ENCODE measurements at regions not wholly inside any gene's neighbourhood (a gene's known extent, or its start where the extent isn't known, plus 50 kb on each side); places are given as distances from the start of the nearest gene placed in this dataset.
A peak's percentile ranks its signal among the peaks of the same experiment; 100 is the strongest.

DNA sequence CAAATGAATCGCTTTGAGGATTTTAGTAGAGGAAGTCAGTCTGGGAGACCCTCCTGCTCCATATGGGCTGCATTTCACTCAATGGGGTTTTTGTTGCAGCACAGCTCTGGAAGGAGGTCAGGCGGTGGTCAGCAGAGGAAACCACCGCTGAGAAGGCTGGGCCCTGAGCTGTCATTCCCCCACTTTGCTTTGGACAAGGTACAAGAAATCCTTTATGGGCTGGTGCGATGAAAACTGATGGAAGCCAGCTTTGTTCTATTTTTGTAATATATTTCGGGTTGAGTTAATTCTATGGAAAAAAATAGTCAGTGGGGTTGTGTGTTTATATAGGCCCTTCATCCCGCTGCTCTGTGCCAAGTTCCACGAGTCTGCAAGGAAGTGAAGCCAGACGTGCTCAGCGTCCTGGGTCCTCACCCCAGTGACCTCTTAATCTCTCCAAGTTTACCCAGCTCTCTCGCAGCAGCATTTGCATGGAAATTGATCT lies 157.1 kb upstream of the TMC3 start:
- DNase-seq (ENCODE audit: low read depth) = peak; percentile 43

DNA sequence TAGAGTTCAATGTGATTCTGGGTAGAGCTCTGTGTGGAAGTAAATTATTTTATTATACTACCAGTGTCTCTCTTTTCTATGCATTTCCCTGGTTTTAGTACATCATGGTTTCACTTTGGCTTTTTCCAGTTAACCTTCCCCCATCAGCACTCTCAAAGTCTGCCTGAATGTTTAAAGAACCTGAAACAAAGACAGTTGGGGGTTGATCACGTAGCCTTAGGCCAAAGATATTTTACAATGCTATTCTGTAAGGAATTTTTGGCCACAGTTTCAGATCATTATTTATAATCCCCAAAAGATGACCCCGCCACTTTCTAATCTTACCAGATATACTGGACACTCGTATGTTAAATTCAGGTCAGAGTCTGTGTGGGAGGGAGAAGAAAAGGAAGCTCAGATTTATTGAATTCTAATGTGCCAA lies 156.3 kb upstream of the TMC3 start:
- DNase-seq (ENCODE audit: low read depth) = no peak

- DNase-seq (ENCODE audit: low read depth) = no peak
Observed at GRCh38 chr15:81529481-81529880, 155.5 kb upstream of the TMC3 start.

DNA sequence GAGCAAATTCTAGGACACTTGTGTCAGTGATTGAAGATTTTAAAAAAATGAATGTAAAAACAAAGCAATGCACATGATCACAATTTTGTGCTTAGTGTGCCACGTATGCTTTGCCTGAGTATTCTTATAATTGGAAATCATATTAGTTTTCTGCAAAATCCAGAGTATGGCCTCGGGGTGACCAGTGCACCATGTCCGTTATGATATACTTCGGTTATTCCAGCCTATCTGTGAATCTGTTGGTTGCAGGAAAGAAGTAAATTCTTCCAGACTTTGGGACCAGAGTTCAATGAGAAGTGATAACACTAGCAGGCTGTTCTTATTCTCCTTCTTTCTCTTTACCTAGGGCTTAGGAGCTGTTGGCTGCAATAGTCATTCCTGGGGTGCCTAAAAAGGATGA lies 152.0 kb upstream of the TMC3 start:
- DNase-seq (ENCODE audit: low read depth) = no peak

DNA sequence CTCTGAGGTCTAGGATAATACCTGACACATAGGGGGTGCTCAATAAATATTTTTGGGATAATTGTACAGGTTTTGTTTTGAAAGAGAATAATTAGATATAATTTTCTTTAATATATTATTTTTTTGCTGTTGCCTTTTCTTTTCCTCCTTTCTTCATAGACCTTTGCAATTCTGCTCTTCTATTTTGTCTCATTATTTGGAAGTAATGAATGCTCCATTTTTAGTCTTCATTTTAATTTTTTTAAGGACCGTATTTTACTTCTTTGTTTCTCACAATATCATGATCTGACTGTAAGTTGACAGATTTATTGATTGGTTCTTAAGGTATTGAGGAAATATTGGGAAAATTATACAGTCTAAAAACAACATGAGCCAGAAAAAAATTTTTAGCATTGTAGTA lies 150.5 kb upstream of the TMC3 start:
- no peak for DNase-seq (ENCODE audit: low read depth)

- no peak for DNase-seq (ENCODE audit: low read depth)
Observed at GRCh38 chr15:81523867-81524266, 149.9 kb upstream of the TMC3 start.

DNA sequence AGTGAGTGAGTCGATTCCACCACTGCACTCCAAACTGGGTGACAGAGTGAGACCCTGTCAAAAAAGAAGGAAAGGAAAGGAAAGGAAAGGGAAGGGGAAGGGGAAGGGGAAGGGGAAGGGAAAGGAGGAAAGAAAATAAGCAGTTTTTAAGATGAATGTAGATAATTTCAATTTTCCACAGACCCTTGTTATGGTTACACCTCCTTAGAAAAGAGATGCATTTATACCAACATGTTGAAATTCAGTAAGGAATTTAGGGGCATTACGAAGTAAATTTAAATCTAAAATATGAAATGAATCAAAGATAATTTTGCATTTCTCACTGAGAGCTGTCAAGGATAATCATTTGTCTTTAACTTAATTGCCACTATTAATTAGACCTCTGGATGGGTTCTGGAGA lies 146.5 kb upstream of the TMC3 start:
- DNase-seq (ENCODE audit: low read depth) = no peak

DNA sequence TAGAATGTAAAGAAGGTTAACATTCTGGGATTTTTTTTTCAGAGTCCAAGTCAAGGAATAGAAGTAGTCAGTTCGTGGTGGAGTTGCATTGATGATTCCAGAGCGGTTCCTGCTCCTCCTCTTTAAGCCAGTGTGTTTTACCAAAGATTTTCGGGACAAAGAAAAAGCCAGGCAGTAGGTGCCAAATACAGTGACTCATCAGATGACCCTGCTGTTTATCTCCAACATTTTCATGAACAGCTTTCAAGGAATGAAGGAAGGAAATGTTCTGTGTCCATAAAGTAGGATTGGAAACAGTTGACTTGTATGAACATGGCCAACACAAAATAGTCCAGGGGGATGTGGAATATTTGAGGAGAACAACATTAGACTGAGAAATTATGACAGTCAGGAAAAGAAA lies 142.4 kb upstream of the TMC3 start:
- peak; percentile 53 for DNase-seq (ENCODE audit: low read depth)

DNA sequence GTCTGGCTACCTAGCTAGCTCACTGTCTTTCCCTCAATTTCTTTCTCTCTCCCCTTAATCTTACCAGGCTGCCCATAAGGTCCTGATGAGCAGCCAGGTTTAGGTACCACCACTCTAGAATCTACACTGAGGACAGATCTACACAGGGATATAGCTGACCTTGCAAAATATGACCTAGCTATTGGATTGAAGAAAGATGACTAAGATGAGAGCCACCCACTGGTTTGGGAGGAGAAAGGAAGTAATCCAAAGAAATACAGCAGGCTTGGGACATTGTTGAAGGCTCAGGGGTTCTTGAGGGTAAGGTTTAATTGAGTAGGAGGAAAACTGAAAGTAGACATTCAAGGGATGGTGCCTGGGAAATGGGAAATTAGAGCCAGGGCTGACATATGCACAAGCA lies 142.0 kb upstream of the TMC3 start:
- DNase-seq (ENCODE audit: low read depth) = no peak

GRCh38 chr15:81514725-81515124 lies 140.7 kb upstream of the TMC3 start:
- DNase-seq (ENCODE audit: low read depth) = no peak

DNA sequence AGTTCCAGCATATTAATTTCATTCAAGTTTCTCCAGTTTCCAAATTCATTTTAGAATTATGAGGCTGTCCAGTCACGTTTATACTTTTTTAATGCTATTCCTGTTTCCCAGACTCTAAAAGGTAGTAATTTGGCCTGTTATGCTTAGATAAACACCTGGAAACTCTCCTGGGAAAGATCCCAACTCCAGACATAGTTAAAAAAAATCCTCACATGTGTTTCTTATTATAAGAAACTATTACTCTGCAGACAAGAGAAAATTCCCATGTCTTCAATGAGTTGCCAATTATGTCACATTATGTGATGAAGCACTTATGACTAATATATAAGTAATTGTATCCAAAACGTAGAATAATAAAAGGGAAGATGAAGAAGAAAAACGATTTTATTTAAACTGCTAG lies 137.1 kb upstream of the TMC3 start:
- DNase-seq (ENCODE audit: low read depth) = no peak

- no peak for DNase-seq (ENCODE audit: low read depth)
Observed at GRCh38 chr15:81507831-81508230, 133.8 kb upstream of the TMC3 start.

- no peak for DNase-seq (ENCODE audit: low read depth)
Observed at GRCh38 chr15:81506936-81507335, 132.9 kb upstream of the TMC3 start.

GRCh38 chr15:81506071-81506470 lies 132.1 kb upstream of the TMC3 start:
- no peak for DNase-seq (ENCODE audit: low read depth)

- DNase-seq (ENCODE audit: low read depth) = peak; percentile 67
Observed at GRCh38 chr15:81504170-81504905, 130.3 kb upstream of the TMC3 start.

DNA sequence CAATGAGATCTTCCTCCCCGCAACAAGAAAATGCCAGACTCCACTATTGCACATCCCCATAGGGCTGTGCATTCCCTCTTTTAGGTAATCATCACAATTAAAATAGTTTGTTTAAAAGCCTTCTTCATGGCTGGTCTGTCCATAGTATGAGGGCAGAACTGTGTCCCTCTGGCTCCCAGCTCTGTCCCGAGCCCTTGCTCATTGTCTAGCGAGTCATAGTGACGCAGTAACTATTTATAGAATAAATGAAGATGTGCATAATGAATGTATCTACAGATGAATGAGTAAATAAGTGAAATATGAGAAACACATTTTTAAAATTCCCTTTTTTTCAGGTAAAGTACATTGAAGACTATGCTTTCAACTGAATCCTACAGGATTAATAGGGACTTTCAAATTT lies 128.4 kb upstream of the TMC3 start:
- no peak for DNase-seq (ENCODE audit: low read depth)

- DNase-seq (ENCODE audit: low read depth) = no peak
Observed at GRCh38 chr15:81500081-81500480, 126.1 kb upstream of the TMC3 start.

GRCh38 chr15:81498294-81498693 lies 124.3 kb upstream of the TMC3 start:
- no peak for DNase-seq (ENCODE audit: low read depth)

GRCh38 chr15:81497238-81497637 lies 123.2 kb upstream of the TMC3 start:
- DNase-seq (ENCODE audit: low read depth) = no peak

DNA sequence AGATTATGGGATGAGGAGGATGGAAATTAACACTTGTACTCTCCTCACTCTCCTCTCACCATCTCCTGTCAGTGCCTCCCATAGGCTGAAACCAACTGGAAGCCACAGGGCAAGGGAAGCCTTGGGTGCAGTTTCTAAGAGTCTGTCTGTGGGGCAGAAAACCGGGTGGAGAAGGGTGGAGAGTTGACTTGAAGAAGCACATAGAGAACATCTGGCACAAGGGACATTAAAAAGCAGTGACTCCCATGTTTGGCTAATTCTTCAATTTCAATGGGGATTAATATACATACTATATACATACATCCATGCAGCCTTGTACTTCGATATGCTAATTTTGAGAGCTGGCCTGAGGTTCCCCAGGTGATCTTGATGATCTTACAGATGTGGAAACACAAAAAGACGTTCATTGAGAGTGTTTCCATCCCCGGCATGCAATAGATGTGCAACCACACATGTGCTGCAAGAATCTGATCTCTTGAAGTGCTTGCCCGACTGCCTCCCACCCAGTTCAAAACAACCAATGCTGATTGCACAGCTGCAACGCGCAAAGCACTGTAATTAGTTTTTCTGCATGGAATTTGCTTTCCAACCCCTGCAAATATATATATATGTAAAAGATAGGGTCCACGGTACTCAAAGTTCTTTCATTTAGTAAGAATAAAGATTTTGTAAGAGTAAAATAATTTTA lies 121.9 kb upstream of the TMC3 start:
- no peak for DNase-seq (ENCODE audit: low read depth)

- no peak for DNase-seq (ENCODE audit: low read depth)
Observed at GRCh38 chr15:81492969-81493645, 119.1 kb upstream of the TMC3 start.

DNA sequence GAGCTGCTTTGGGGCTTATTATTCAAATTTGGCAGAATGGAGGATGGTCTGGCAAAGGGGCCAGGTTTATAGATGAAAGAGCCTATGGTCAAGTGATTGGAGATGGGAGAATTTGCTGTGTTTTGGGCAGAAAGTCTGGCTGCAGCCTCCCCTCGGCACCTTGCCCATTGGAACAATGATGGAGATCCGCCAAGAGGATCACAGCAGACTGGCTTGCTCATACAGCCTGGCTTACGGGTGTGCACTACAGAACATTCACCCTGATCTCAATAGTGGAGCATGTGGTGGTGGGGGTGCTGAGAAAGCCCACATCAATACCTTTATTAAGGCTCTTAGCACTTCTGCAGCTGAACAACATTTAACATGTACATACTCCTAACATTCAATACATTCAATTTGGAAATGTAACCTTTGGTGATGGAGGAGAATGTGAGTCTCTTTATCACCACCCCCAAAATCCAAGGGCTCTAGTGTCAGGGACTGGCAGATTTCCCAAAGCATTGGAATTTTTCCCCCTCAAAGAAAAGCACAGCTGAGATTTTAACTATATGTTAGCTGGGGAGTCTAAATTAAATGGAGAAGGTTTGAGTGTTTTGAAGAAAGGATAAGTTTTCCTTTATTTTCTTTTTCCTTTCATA lies 118.4 kb upstream of the TMC3 start:
- DNase-seq (ENCODE audit: low read depth) = peak; percentile 43

Measured in HT1080 (cell line).